GM21786 (cell line): ENCODE measurements at regions not wholly inside any gene's neighbourhood (a gene's known extent, or its start where the extent isn't known, plus 50 kb on each side); places are given as distances from the start of the nearest gene placed in this dataset.

Experiments used
- ATAC-seq: cut with Tn5 transposase; IDR thresholded peaks from one replicate; pipeline ENCODE4 v1.9.1; 2021; ENCODE audit not compliant: unreplicated experiment

GRCh38 chr12:77433799-77434198 is 368.4 kb upstream of the E2F7 start:
- ATAC-seq, result no peak

GRCh38 chr12:77429426-77429825 is 364.1 kb upstream of the E2F7 start:
- no peak for ATAC-seq

GRCh38 chr12:77421152-77421551 is 355.8 kb upstream of the E2F7 start:
- ATAC-seq, result no peak

- ATAC-seq, result no peak
Observed at GRCh38 chr12:77409551-77409950, 344.2 kb upstream of the E2F7 start.

GRCh38 chr12:77407931-77408330 is 342.6 kb upstream of the E2F7 start:
- ATAC-seq, result no peak

- ATAC-seq, result no peak
Observed at GRCh38 chr12:77406219-77406905, 341.0 kb upstream of the E2F7 start.

- ATAC-seq, result no peak
Observed at GRCh38 chr12:77402716-77403115, 337.3 kb upstream of the E2F7 start.

GRCh38 chr12:77401770-77402081 is 336.4 kb upstream of the E2F7 start:
- ATAC-seq, result no peak

GRCh38 chr12:77401064-77401769 is 335.8 kb upstream of the E2F7 start:
- ATAC-seq, result no peak

- no peak for ATAC-seq
Observed at GRCh38 chr12:77392467-77393088, 327.2 kb upstream of the E2F7 start.

- ATAC-seq, result no peak
Observed at GRCh38 chr12:77388445-77389265, 323.3 kb upstream of the E2F7 start.

GRCh38 chr12:77387671-77388070 is 322.3 kb upstream of the E2F7 start:
- no peak for ATAC-seq

- ATAC-seq, result no peak
Observed at GRCh38 chr12:77387214-77387613, 321.8 kb upstream of the E2F7 start.

- ATAC-seq, result no peak
Observed at GRCh38 chr12:77384941-77385340, 319.6 kb upstream of the E2F7 start.

GRCh38 chr12:77382096-77382742 is 316.9 kb upstream of the E2F7 start:
- ATAC-seq, result no peak

GRCh38 chr12:77377622-77378021 is 312.3 kb upstream of the E2F7 start:
- ATAC-seq, result no peak

GRCh38 chr12:77377116-77377515 is 311.7 kb upstream of the E2F7 start:
- no peak for ATAC-seq

- no peak for ATAC-seq
Observed at GRCh38 chr12:77374673-77375072, 309.3 kb upstream of the E2F7 start.

- ATAC-seq, result no peak
Observed at GRCh38 chr12:77372494-77372893, 307.1 kb upstream of the E2F7 start.

- no peak for ATAC-seq
Observed at GRCh38 chr12:77372026-77372425, 306.7 kb upstream of the E2F7 start.

- no peak for ATAC-seq
Observed at GRCh38 chr12:77368379-77368778, 303.0 kb upstream of the E2F7 start.
